ENCODE measurements at regions not wholly inside any gene's neighbourhood (a gene's known extent, or its start where the extent isn't known, plus 50 kb on each side); places are given as distances from the start of the nearest gene placed in this dataset.

- TF ChIP-seq ZNF114 (CRISPR knock-in tag; IDR thresholded peaks at IDR 0.05): no peak
- TF ChIP-seq, protein P1, sequence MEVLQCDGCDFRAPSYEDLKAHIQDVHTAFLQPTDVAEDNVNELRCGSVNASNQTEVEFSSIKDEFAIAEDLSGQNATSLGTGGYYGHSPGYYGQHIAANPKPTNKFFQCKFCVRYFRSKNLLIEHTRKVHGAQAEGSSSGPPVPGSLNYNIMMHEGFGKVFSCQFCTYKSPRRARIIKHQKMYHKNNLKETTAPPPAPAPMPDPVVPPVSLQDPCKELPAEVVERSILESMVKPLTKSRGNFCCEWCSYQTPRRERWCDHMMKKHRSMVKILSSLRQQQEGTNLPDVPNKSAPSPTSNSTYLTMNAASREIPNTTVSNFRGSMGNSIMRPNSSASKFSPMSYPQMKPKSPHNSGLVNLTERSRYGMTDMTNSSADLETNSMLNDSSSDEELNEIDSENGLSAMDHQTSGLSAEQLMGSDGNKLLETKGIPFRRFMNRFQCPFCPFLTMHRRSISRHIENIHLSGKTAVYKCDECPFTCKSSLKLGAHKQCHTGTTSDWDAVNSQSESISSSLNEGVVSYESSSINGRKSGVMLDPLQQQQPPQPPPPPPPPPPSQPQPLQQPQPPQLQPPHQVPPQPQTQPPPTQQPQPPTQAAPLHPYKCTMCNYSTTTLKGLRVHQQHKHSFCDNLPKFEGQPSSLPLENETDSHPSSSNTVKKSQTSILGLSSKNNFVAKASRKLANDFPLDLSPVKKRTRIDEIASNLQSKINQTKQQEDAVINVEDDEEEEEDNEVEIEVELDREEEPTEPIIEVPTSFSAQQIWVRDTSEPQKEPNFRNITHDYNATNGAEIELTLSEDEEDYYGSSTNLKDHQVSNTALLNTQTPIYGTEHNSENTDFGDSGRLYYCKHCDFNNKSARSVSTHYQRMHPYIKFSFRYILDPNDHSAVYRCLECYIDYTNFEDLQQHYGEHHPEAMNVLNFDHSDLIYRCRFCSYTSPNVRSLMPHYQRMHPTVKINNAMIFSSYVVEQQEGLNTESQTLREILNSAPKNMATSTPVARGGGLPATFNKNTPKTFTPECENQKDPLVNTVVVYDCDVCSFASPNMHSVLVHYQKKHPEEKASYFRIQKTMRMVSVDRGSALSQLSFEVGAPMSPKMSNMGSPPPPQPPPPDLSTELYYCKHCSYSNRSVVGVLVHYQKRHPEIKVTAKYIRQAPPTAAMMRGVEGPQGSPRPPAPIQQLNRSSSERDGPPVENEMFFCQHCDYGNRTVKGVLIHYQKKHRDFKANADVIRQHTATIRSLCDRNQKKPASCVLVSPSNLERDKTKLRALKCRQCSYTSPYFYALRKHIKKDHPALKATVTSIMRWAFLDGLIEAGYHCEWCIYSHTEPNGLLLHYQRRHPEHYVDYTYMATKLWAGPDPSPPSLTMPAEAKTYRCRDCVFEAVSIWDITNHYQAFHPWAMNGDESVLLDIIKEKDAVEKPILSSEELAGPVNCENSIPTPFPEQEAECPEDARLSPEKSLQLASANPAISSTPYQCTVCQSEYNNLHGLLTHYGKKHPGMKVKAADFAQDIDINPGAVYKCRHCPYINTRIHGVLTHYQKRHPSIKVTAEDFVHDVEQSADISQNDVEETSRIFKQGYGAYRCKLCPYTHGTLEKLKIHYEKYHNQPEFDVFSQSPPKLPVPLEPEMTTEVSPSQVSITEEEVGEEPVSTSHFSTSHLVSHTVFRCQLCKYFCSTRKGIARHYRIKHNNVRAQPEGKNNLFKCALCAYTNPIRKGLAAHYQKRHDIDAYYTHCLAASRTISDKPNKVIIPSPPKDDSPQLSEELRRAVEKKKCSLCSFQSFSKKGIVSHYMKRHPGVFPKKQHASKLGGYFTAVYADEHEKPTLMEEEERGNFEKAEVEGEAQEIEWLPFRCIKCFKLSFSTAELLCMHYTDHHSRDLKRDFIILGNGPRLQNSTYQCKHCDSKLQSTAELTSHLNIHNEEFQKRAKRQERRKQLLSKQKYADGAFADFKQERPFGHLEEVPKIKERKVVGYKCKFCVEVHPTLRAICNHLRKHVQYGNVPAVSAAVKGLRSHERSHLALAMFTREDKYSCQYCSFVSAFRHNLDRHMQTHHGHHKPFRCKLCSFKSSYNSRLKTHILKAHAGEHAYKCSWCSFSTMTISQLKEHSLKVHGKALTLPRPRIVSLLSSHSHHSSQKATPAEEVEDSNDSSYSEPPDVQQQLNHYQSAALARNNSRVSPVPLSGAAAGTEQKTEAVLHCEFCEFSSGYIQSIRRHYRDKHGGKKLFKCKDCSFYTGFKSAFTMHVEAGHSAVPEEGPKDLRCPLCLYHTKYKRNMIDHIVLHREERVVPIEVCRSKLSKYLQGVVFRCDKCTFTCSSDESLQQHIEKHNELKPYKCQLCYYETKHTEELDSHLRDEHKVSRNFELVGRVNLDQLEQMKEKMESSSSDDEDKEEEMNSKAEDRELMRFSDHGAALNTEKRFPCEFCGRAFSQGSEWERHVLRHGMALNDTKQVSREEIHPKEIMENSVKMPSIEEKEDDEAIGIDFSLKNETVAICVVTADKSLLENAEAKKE (CRISPR knock-in tag; IDR thresholded peaks at IDR 0.05): no peak
Observed at GRCh38 chr7:68291710-68292109, 1295.1 kb downstream of the TYW1 start (continued).

DNA sequence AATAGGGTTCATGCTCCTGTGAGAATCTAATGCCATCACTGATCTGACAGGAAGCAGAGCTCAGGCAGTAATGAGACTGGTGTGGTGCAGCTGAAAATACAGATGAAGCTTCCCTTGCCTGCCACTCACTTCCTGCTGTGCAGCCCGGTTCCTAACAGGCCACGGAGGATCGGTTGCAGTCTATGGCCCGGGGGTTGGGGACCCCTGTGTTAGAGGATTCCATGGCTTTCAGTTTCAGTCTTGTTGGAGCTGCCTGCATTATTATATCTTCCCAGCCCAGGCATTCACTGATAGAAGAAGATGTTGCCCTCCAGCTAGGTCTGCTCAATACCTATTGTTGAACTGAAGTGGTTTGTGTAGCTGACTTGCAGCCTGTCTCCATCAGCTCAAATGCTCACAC is 1298.8 kb downstream of the TYW1 start:
- Histone ChIP-seq H3K9me2 (ENCODE audit: insufficient read depth) (no peaks in the 10 kb centered on the region), H3K27ac (ENCODE audit: low read depth) (no peak overlapping the region), H3K4me1 (ENCODE audit: insufficient read depth) (no peaks in the 10 kb centered on the region), H3K27me3 (ENCODE audit: insufficient read depth) (no peaks in the 10 kb centered on the region), H3K4me2 (no peak overlapping the region), H3K4me3 (no peak overlapping the region), H4K20me1 (replicated peaks; ENCODE audit: insufficient read depth) (no peaks in the 10 kb centered on the region), H3K36me3 (ENCODE audit: insufficient read depth) (no peaks in the 10 kb centered on the region; the same call in 1 of the 2 replicates), H3K79me2 (replicated peaks; ENCODE audit: insufficient read depth) (no peaks in the 10 kb centered on the region), H3F3A (replicated peaks; ENCODE audit: low read depth) (no peaks in the 10 kb centered on the region), H2AFZ (no peak overlapping the region)
- DNase-seq (ENCODE audit: low spot score) (no peak), ATAC-seq (no peak)
- peaks cover 96% of the 10 kb centered on the region for H3K9me3 Mint-ChIP-seq
- peaks cover 3% of the 10 kb centered on the region for H3K27me3 Mint-ChIP-seq (ENCODE audit: insufficient read depth, low read depth, poor library complexity)
- TF ChIP-seq ZNF114 (CRISPR knock-in tag; IDR thresholded peaks at IDR 0.05): no peak
- TF ChIP-seq, protein P2, sequence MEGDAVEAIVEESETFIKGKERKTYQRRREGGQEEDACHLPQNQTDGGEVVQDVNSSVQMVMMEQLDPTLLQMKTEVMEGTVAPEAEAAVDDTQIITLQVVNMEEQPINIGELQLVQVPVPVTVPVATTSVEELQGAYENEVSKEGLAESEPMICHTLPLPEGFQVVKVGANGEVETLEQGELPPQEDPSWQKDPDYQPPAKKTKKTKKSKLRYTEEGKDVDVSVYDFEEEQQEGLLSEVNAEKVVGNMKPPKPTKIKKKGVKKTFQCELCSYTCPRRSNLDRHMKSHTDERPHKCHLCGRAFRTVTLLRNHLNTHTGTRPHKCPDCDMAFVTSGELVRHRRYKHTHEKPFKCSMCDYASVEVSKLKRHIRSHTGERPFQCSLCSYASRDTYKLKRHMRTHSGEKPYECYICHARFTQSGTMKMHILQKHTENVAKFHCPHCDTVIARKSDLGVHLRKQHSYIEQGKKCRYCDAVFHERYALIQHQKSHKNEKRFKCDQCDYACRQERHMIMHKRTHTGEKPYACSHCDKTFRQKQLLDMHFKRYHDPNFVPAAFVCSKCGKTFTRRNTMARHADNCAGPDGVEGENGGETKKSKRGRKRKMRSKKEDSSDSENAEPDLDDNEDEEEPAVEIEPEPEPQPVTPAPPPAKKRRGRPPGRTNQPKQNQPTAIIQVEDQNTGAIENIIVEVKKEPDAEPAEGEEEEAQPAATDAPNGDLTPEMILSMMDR (conservative IDR thresholded peaks at IDR 0.05; ENCODE audit: low read depth in 2 of 2): no peak
- no peak for TF ChIP-seq ZNF331 (CRISPR knock-in tag; IDR thresholded peaks at IDR 0.05; ENCODE audit: low read depth)
- TF ChIP-seq STAT1 (IDR thresholded peaks at IDR 0.05; ENCODE audit: unreplicated experiment): no peak
- no peak for TF ChIP-seq EZH2phosphoT487 (IDR thresholded peaks at IDR 0.05; ENCODE audit: unreplicated experiment)
- TF ChIP-seq NANOG (IDR thresholded peaks at IDR 0.05; ENCODE audit: borderline replicate concordance): no peak
- TF ChIP-seq, protein P3, sequence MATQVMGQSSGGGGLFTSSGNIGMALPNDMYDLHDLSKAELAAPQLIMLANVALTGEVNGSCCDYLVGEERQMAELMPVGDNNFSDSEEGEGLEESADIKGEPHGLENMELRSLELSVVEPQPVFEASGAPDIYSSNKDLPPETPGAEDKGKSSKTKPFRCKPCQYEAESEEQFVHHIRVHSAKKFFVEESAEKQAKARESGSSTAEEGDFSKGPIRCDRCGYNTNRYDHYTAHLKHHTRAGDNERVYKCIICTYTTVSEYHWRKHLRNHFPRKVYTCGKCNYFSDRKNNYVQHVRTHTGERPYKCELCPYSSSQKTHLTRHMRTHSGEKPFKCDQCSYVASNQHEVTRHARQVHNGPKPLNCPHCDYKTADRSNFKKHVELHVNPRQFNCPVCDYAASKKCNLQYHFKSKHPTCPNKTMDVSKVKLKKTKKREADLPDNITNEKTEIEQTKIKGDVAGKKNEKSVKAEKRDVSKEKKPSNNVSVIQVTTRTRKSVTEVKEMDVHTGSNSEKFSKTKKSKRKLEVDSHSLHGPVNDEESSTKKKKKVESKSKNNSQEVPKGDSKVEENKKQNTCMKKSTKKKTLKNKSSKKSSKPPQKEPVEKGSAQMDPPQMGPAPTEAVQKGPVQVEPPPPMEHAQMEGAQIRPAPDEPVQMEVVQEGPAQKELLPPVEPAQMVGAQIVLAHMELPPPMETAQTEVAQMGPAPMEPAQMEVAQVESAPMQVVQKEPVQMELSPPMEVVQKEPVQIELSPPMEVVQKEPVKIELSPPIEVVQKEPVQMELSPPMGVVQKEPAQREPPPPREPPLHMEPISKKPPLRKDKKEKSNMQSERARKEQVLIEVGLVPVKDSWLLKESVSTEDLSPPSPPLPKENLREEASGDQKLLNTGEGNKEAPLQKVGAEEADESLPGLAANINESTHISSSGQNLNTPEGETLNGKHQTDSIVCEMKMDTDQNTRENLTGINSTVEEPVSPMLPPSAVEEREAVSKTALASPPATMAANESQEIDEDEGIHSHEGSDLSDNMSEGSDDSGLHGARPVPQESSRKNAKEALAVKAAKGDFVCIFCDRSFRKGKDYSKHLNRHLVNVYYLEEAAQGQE (IDR thresholded peaks at IDR 0.05; ENCODE audit: unreplicated experiment): no peak
- peaks cover 48% of the 10 kb centered on the region for H3K36me3 Mint-ChIP-seq (ENCODE audit: low read depth)
- no peak overlapping the region for H3K27ac Mint-ChIP-seq
- no peak overlapping the region for H3K4me3 Mint-ChIP-seq
- no peaks in the 10 kb centered on the region for H3K4me1 Mint-ChIP-seq
